Stimulated activated CD4-positive, alpha-beta T cell treated with anti-CD3 and anti-CD28 coated beads, Interleukin-1b, Interleukin-23, amount 100 ng/mL, for 1 hour (primary cell): ENCODE measurements at regions not wholly inside any gene's neighbourhood (a gene's known extent, or its start where the extent isn't known, plus 50 kb on each side); places are given as distances from the start of the nearest gene placed in this dataset.

Experiments used
- DNase-seq, 2 donors: peaks; one replicate each; pipeline ENCODE4 v3.0.0-alpha.2; 2020; ENCODE audit warnings: low read depth in 2 of 2

DNA sequence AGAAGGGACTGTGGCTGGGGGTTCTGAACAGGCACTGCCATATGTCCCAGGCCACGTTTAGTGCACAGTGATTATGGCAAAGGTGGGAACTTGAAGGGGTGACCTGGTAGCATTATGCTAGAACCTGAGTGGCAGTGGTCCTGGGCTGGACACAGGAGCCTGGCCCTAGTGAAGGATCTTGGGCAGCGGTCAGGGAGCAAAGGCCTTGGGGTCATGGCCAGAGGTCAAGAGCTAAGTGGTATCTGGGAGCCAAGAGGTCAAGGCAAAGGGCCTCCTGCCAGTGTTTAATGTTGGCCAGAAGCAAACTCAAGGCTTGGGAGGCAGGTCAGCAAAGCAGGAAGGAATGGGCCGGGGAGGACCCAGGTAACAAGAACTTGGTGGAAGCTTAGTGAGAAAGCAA lies 254.5 kb downstream of the CDH26 start:
- DNase-seq = no peak

DNA sequence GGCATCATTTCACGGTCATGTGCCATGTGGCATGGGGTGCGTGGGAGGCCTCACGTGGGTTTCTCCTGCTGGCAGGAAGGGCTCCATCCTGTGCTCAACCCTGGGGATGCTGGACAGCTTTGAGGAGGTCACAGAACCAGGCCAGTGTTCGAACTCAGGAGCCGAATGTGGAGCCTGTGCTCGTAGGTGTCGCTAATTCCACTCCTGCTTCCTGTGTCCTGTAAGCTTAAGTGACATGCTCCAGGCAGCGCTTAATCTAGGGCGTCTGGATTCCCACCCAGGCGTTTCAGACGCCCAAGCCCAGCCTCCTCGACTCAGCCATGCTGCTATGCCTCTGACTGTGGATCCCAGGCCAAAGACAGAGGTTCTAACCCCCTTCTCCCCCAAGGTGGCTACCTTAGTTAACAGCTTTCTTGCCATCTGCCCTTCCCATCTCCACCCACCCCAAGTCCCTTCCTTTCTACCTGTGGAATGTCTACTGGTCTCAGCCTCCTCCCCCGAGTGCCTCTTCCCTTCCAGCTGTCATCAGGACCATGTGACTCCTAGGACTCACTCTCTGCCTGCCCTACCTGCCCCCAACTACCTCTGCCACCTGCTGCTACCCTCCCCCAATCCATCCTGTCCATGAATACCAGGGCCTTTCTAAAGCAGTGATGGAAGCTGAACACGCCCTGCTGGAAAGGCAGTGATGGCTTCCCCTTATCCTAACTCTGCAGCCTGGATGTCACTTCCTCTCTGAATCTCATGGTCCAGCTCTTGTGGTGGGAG lies 255.1 kb downstream of the CDH26 start:
- DNase-seq = no peak

DNA sequence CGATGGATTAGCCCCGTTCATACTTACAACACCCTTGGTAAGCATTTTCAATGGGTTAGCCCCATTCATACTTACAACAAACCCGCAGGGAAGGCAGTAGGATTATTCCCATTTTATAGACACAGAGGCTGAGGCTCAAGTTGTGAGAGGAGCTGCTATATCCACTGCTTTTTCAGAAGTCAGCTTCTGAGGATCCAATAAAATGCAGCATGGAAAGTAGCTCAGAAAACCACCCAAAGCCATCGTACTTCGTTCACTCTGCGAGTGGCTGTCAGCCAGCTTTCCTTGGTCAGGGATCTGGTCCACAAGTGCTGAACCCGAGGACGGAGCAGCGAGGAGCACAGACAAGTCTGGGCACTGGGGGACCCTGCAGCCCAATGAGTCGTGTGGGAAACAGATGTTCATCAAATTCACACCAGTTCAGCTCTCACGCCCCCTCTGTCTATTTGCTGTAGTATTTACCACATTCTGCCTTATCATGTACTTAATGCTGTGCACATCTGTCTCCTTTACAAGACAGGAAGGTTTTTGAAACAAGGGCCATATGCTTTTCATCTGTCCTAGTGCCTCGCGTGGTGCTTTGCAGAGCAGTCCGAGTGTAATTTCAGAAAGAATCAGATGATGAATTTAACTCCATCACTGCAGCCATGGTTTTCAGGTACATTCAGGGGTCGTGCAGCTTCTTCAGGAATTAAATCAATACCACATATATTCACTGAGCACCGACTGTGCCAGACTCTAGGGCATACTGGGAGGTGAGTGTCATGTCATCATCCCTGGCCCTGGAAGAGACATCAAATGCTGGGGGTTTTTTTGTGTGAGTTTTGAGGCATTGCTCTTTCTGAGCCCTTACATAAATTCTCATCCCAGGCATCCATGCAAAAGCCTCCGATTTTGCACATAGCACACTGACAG lies 256.9 kb downstream of the CDH26 start:
- no peak for DNase-seq

DNA sequence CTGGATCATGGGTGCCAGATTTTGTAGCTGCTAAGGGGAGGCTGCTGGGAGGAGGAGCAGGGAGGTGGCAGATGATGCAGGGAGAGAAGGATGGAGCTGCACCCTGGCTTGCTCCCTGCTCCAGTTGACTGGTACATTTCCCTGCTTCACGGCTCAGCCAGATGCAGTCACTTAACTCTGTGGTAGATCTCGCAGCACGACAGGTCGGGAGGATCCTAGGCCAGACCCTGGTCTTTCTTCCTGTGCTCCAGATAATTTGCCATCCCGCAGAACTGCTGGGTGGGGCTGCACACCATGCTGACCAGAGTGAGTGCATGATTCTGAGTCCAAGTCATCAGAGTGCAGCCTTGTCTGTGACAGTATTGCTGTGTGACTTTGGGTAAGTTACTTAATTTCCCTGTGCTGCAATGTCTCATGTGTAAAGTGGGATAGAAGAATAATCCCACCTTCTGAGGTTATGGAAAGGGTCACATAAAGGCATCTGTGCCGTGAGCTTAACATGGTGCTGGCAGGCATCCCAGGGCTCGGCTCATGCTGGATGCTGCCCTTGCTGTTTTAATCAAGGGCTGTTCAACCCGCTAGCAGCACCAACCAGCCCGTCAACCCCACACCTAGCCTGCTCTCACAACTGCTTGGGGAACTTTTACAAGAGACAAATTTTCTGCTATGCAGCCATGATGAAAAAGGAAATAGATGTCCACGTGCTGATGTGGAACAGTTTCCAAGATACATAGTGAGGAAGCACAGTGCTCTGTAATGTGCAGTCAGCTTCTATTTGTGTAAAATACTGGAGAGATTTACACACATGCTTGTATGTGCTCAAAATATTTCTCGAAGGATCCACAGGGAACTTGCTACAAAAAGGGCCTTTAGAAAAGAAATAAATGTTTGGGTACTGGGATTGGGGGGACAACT lies 257.9 kb downstream of the CDH26 start:
- DNase-seq = no peak

DNA sequence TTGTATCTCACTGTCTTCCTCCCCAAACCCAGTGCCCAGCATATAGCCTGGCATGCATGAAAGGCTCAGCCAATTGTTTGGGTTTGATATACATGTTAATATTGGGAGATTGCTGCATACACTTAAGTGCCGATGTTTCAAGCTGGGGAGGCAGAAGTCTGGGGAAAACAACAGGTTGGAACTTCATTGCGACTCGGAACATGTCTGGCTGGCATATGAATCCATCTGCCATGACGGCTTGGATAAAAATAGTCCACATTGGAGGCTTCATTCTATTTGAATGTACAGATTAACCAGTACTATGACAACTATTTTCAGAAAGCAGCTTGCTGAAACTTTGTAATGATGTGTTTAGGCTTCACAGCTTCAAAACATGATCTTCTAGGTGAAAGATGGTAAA lies 261.0 kb downstream of the CDH26 start:
- no peak for DNase-seq

DNA sequence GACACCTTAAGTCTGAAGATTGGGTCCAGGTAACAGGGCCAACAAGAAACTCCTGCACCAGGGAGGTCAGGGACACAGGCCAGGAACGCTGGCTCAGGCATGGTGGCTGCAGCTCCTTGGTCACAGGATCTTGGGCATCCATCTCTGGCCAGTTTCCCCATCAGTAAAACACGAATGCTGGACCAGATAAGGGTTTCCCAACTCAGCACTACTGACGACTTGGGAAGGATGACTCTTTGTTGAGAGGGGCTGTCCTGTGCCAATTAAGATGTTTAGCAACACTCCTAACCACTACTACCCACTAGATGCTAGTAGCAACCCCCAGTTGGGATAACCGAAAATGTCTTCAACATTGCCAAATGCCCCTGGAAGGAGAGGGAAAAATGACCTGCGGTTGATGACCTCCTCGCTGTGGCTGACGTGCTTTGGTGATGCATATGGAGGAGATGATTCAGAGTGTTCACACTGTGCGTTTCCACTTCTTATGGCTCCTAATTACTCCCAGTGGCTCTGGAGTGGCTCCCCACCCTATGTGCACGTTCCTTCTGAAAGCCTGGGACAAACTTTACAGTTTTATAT lies 261.9 kb downstream of the CDH26 start:
- DNase-seq = no peak

DNA sequence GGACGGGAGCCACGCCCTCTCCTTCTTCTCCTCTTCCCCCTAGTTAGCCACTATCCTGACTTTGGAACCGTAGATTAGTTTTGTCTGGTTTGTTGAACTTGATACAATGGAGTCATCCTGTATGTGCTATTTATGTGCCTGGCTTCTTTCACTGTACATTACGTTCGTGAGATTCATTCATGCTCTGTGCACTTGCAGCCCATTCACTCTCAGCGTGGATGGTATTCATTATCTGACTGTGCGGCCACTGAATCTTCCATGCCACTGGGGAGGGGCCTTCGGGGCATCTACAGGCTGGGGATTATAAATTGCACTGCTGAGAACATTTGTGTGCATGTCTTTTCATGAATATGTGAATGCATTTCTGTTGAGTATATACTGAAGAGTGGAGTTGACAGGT lies 262.5 kb downstream of the CDH26 start:
- DNase-seq = no peak

DNA sequence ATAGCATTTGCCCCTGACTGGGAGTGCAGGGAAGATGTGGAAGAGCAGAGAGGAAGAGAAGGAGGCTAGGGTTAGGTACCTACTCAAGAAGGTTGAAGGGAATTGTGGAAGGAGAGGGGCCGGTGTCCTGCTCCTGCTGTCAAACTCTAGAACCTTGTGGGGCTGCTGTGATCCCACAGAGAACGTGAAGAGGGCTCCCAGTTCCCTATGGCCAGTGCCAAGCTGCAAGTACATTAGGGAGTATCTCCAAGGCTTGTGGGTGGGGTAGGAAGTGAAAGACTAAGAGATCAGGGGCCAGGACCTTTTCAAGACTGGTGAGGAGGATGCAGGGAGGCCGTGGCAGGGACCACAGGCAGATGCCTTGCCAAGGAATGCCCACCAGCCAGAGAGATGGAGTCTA lies 263.4 kb downstream of the CDH26 start:
- DNase-seq = no peak

DNA sequence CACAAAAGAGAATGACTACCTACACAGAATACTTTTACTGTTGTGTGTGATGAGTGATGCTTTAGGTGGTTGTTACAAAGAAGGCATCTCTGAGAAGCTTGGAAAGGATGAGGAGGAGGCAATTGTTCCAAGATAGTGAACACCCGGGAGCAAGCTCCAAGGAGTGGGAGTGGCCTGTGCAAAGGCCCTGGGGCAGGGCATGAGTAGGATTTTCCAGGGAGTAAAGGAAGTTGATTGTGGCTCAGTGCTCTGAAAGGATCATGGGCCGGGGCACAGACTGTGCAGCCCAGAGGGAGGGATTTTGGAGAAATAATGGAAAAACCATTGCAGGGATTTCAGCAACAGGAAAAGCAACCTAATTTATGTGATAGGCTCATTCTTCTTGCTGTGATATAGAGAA lies 264.3 kb downstream of the CDH26 start:
- DNase-seq = no peak

DNA sequence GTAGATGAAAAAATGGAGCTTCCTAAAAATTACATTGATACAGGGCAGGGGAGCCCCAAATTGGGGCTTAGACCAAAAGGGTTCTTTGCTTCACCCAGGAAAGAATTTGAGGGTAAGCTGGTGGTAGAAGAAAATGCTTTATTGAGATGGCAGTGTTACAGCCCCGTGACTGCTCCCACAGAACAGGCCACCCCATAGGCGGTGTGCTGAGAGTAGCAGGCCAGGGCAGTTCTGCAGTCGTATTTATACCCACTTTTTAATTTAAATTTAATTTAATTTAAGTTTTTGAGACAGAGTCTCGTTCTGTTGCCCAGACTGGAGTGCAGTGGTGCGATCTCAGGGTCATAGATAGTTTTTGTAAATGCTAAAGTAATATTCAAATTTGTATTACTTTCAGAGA lies 265.0 kb downstream of the CDH26 start:
- no peak for DNase-seq

DNA sequence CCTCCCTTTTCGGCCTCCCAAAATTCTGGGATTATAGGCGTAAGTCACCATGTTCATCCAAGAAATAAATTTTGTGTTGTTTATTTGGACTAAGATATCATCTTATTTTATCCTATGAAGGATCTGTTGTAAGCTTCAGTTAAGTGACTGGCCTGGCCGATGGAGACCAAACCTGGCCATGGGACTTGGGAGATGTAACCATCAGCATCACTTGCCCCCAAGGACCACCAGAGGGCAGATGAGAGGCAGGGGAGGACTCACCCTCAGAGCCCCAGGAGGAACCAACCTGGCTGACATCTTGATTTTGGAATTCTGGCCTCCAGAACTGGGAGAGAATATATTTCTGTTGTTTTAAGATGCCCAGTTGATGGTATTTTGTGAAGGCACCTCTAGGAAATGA lies 266.7 kb downstream of the CDH26 start:
- no peak for DNase-seq

DNA sequence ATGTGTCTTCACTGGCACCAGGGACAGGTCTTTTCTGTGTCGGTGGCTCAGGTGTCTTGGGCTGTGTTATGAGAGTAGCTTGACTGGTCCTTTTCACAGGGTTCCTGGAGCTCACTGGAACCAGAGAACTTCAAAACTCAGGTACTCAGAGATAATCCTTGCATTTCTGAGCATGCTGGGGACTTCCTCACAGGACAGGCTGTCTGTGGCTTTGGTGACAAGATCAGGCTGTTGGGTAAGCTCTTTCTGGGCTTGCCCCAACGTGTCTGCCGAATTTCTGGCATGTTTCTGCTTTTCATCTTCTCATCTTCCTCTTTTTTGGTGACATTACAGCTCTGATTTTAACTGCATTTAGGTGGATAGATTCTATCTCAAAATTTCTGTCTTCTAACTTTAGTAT lies 270.0 kb downstream of the CDH26 start:
- DNase-seq = no peak

DNA sequence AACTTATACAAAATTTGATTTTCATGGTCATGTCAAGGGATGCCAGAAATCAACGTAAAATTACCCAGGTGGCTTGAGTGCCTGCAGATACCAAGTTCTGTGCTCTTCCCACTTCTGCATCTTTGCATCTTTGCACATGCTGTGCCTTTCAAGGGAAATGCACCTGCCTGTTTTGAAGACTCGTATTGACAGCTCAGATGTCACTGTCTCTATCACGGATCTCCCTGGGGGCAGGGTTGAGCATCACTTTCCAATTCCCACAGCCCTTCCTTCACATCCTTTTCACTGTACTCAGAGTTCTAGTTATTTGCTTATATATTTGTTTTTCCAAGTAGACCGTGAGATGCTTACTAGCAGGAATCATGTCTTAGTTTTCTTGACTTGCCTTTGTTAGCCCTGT lies 274.2 kb downstream of the CDH26 start:
- no peak for DNase-seq

DNA sequence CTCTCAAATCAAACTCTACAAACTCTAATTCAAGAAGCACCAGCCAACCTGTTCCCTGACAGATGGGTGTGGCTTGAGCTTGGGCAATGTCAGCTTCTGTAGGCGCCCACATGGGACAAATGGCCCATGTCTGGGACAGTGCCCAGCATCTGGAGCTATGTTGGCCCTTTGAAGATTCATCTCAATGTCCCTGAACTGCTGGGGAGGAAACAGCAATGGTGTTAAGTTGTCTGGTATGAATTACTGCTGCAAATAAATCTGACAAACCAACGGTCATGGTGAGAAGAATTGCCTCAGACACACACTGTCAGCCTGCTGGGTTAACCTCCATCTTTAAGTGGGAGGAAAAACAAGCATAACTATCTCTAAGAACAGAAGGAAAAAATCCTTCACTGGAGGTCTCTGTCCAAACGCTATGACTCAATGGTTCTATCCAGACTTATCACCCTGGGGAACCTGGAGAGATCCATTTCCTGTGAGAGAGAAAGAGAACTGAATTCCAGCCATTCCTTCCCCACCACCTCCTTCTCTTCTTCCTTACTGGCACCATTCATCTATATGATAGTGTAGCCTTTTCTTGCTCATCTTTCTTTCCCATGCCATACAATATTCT lies 274.9 kb downstream of the CDH26 start:
- DNase-seq = no peak

DNA sequence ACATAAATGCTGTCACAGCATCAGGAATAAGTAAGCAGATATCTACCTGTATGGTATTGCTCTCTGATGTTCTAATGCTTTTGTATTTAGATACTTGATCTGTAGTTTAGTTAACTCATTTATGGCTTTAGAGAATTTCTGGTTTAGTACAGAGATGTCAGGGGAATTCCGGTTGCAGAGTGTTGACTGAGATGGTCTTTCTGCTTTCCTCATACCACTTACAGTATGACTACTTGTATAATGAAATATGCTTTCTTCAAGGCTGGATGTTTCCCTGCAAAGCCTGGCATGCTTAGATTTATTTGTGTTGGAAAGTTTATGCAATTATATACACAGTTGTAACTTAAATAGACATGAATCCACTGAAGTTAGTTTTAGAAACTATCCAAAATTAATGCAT lies 278.4 kb downstream of the CDH26 start:
- no peak for DNase-seq

DNA sequence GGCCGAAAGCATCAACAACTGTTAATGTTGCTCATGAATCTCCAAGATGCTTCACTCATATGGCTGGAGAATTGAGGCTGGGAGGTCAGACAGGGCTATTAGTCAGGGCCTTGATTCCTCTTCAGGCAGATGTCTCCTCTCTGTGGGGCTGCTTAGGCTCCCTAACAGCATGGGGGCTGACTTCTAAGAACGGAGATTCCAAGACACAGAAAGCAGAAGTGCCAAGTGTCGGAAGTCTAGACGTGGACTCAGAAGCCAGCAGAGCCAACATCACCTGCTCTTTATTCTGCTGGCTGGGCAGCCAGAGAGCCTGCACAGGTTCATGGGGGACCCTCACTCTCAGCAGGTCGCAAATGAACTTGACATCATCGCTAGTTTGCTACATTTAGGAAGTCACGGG lies 279.8 kb downstream of the CDH26 start:
- DNase-seq = no peak

DNA sequence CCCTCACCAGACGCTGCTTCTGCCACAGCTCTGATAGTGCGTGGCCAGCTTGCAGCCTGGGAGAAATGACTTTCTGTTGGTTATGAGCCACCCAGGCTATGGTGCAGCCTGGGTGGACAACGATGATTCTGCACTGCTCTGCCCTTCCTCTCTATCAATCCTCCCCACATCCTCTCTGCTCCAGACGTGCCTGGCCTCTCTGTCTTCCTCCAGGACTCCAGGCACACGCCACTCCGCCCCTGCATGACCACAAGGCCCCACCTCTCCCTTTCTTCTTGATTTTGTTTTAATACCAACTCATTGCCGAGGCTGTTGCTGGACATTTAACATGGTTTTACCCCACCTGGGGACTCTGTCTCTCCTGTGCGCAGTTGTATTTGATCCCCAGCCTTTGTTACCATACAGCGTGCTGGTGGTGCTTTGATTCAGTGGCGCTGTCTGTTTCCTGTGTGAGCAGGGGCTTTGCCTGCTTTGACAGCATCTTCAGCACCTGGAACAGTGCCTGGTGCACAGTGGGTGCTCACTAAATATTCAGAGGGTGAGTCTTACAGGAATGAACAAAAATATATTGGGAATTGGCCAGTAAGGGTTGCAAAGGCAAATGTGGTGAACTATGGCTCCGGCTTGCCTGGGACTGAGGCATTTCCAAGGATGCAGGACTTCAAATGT lies 280.9 kb downstream of the CDH26 start:
- DNase-seq = no peak

DNA sequence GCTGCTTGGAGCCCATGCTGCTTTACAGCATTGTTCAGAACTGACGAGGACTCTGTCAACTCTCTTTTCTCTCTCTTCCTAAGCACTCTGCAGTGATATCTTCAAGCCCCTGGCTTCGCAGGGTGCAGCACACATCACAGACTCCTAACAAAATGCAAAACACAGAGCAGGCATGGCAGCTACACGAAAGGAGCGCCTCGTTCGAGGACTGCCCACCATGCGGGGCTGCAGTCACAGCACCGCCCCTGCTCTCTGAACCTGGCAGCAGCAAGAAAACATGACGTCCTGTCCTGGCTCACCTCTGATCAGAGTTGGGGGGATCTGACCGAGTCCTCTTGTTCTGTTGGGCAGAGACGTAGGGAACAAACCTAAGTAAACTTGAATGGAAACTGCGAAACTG lies 281.7 kb downstream of the CDH26 start:
- no peak for DNase-seq

DNA sequence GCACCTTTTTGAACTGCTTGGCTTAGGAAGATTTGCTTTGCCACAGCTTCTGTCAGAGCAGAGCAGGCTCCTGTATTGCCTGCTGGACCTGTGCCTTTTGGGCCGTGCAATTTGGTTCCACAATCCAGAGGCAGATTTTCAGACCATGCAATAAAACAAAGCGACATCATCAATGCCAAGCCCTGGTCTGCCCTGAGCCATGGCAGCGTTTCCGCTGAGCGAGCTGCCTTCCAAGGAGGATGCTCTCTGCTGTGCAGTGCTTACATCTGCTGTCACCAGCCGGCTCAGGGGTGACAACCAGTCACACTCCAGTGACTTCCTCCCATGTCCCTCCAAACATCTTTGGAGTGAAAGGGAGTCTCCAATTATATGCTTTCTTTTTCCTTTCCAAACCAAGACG lies 282.2 kb downstream of the CDH26 start:
- DNase-seq = no peak

DNA sequence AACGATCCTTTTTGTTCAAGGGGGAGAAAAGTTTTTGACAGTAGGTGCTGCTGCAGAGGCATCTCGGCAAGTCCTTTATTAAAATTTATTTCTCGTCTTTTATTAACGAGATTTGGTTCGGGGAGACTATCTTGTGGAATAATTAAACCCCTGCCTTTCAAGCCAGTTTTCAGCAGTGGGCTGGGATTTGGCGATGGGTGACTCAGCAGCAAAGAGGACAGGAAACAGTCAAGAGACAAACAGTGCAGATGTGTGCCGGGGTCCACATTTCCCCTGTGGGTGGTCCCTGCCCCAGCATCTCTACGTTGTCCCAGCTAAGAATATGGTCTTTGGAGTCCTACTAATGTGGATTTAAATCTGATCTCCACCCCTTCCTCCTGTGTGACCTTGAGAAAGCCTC lies 282.8 kb downstream of the CDH26 start:
- no peak for DNase-seq
